Spleen (tissue), 4 donors: ENCODE measurements at regions not wholly inside any gene's neighbourhood (a gene's known extent, or its start where the extent isn't known, plus 50 kb on each side); places are given as distances from the start of the nearest gene placed in this dataset.

ENCODE experiments used
- small RNA-seq, 4 donors: library from RNA; depleted of rRNA; stranded (forward); fragments of <200 nt; gene quantifications; one replicate each; pipeline ENCODE3, GENCODE V24; 2016

Small RNA genes in the stretch of these regions (small RNA-seq; reads per million reads assigned to genes)
- gene RF00322 (0 reads per million in 4 donors), gene RNU6-649P (0 reads per million in 4 donors)
